ENCODE measurements at regions not wholly inside any gene's neighbourhood (a gene's known extent, or its start where the extent isn't known, plus 50 kb on each side); places are given as distances from the start of the nearest gene placed in this dataset.
A peak's percentile ranks its signal among the peaks of the same experiment; 100 is the strongest.

- TF ChIP-seq ZNF462 (CRISPR knock-in tag; IDR thresholded peaks at IDR 0.05) (no peak), NANOG (IDR thresholded peaks at IDR 0.05; ENCODE audit: borderline replicate concordance) (no peak), EZH2phosphoT487 (IDR thresholded peaks at IDR 0.05; ENCODE audit: unreplicated experiment) (no peak), JUNB (IDR thresholded peaks at IDR 0.05; ENCODE audit: unreplicated experiment) (no peak), ZNF331 (CRISPR knock-in tag; IDR thresholded peaks at IDR 0.05; ENCODE audit: low read depth) (no peak)
- TF ChIP-seq, protein P1, sequence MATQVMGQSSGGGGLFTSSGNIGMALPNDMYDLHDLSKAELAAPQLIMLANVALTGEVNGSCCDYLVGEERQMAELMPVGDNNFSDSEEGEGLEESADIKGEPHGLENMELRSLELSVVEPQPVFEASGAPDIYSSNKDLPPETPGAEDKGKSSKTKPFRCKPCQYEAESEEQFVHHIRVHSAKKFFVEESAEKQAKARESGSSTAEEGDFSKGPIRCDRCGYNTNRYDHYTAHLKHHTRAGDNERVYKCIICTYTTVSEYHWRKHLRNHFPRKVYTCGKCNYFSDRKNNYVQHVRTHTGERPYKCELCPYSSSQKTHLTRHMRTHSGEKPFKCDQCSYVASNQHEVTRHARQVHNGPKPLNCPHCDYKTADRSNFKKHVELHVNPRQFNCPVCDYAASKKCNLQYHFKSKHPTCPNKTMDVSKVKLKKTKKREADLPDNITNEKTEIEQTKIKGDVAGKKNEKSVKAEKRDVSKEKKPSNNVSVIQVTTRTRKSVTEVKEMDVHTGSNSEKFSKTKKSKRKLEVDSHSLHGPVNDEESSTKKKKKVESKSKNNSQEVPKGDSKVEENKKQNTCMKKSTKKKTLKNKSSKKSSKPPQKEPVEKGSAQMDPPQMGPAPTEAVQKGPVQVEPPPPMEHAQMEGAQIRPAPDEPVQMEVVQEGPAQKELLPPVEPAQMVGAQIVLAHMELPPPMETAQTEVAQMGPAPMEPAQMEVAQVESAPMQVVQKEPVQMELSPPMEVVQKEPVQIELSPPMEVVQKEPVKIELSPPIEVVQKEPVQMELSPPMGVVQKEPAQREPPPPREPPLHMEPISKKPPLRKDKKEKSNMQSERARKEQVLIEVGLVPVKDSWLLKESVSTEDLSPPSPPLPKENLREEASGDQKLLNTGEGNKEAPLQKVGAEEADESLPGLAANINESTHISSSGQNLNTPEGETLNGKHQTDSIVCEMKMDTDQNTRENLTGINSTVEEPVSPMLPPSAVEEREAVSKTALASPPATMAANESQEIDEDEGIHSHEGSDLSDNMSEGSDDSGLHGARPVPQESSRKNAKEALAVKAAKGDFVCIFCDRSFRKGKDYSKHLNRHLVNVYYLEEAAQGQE (IDR thresholded peaks at IDR 0.05; ENCODE audit: unreplicated experiment) = no peak
Measured at GRCh38 chr13:58667096-58667495, 1035.6 kb downstream of the PCDH17 start (continued).

DNA sequence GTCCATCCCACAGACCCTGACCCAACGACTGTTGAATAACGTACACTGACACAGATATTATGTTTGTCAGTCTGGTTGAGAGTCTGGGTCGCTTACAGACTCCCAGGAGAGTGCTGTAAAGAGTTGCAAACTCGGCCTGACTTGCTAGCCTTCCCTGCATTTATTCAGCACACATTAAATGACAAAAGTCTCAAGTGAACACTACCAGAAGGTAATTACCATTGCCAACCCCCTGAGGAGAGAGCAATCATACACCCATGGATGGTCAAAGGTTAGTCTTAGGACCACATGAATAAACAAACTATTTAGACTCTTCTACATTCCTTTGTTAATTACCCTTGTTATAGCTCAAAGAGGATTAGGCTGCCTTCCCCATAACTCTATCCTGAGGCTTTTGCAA lies 1048.6 kb downstream of the PCDH17 start:
- Histone ChIP-seq H3K4me1 (ENCODE audit: insufficient read depth) (peaks cover 10% of the 10 kb centered on the region), H2AFZ (no peak overlapping the region), H3K36me3 (ENCODE audit: insufficient read depth) (no peaks in the 10 kb centered on the region), H3K79me2 (replicated peaks; ENCODE audit: insufficient read depth) (no peaks in the 10 kb centered on the region), H3K27me3 (ENCODE audit: insufficient read depth) (no peaks in the 10 kb centered on the region), H3F3A (replicated peaks; ENCODE audit: low read depth) (no peaks in the 10 kb centered on the region), H4K20me1 (replicated peaks; ENCODE audit: insufficient read depth) (no peaks in the 10 kb centered on the region), H3K27ac (ENCODE audit: low read depth) (no peak overlapping the region), H3K4me3 (no peak overlapping the region), H3K9me2 (ENCODE audit: insufficient read depth) (no peaks in the 10 kb centered on the region), H3K4me2 (peak overlapping the region; percentile 31; the same call in 1 of the 2 replicates)
- Mint-ChIP-seq H3K36me3 (ENCODE audit: low read depth) (peaks cover 27% of the 10 kb centered on the region), H3K9me3 (peaks cover 27% of the 10 kb centered on the region), H3K4me1 (peaks cover 14% of the 10 kb centered on the region), H3K27me3 (ENCODE audit: insufficient read depth, low read depth, poor library complexity) (no peaks in the 10 kb centered on the region), H3K27ac (no peak overlapping the region), H3K4me3 (no peak overlapping the region)
- ATAC-seq (peak; percentile 91), DNase-seq (ENCODE audit: low spot score) (peak; percentile 57)
- TF ChIP-seq NANOG (IDR thresholded peaks at IDR 0.05; ENCODE audit: borderline replicate concordance) (peak; percentile 97), ZNF462 (CRISPR knock-in tag; IDR thresholded peaks at IDR 0.05) (0 out of 2 replicates have a peak, but pooled peaks have one; percentile 8)

Data from GM23338 (cell line).